H1 (cell line): ENCODE measurements at regions not wholly inside any gene's neighbourhood (a gene's known extent, or its start where the extent isn't known, plus 50 kb on each side); places are given as distances from the start of the nearest gene placed in this dataset.

ENCODE experiments used
- CTCF ChIA-PET: fragments of 300-600 bp; sonication (Branson Sonifier 250); formaldehyde crosslinking; loops from one replicate; lab custom pipeline; 2021; ENCODE audit not compliant: partially characterized antibody; lab: Charles Lee
- POLR2A ChIA-PET: fragments of 300-600 bp; sonication (Branson Sonifier 250); formaldehyde crosslinking; loops from one replicate; lab custom pipeline; 2021; ENCODE audit warnings: inconsistent platforms; ENCODE audit not compliant: partially characterized antibody; lab: Charles Lee
- DNase-seq, 2 experiments: peaks; one replicate each; pipeline versions ENCODE4 v3.0.0 to v3.0.0-alpha.2; 2010 to 2022; ENCODE audit warnings: low spot score in 2 of 2, low read depth in 1 of 2, mixed read lengths in 1 of 2
- FAIRE-seq: peaks from 2 replicates; lab custom pipeline; 2011; peaks lifted over from hg19 to GRCh38; lab: Jason Lieb, UNC
- H2AFZ ChIP-seq: 2 replicates; pipeline ENCODE4 v1.8.1; 2012; ENCODE audit warnings: low read length, inconsistent platforms
- H2AK5ac ChIP-seq: 2 replicates; pipeline ENCODE4 v1.6.1; 2013; ENCODE audit warnings: low read depth, low read length
- H2BK120ac ChIP-seq: replicated peaks from 2 replicates; pipeline ENCODE3; 2013; ENCODE audit warnings: low read depth, low read length, inconsistent platforms
- H2BK12ac ChIP-seq: 2 replicates; pipeline ENCODE4 v1.6.1; 2013; ENCODE audit warnings: low read depth, low read length
- H2BK15ac ChIP-seq: 2 replicates; pipeline ENCODE4 v1.6.1; 2013; ENCODE audit warnings: low read length
- H2BK20ac ChIP-seq: 2 replicates; pipeline ENCODE4 v1.6.1; 2013; ENCODE audit warnings: low read length
- H2BK5ac ChIP-seq: 2 replicates; pipeline ENCODE4 v1.6.1; 2013; ENCODE audit warnings: low read depth, low read length
- H3K14ac ChIP-seq: 2 replicates; pipeline ENCODE4 v1.6.1; 2013; ENCODE audit warnings: inconsistent platforms; ENCODE audit not compliant: insufficient read length
- H3K18ac ChIP-seq: 2 replicates; pipeline ENCODE4 v1.6.1; 2013; ENCODE audit warnings: low read length; ENCODE audit errors: extremely low read depth
- H3K23ac ChIP-seq: 2 replicates; pipeline ENCODE4 v1.6.1; 2013; ENCODE audit warnings: inconsistent platforms; ENCODE audit not compliant: insufficient read length
- H3K23me2 ChIP-seq: 2 replicates; pipeline ENCODE4 v1.6.1; 2013; ENCODE audit warnings: low read depth, low read length
- H3K27ac ChIP-seq: 2 replicates; pipeline ENCODE4 v1.6.1; 2011; ENCODE audit warnings: low read depth, low read length, inconsistent platforms
- H3K27me3 ChIP-seq, 4 experiments: replicated peaks in 1 of 4; 1 replicate in 1 of 4; 2 replicates in 3 of 4; pipeline versions ENCODE4 v1.6.1 to v1.8.1; 2011 to 2013; ENCODE audit warnings: low read length in 3 of 4, mild to moderate bottlenecking in 3 of 4, inconsistent platforms in 2 of 4, mixed read lengths in 2 of 4, moderate library complexity in 1 of 4; ENCODE audit not compliant: control insufficient read depth in 3 of 4, insufficient read depth in 3 of 4; ENCODE audit errors: extremely low read depth in 1 of 4
- H3K36me3 ChIP-seq, 4 experiments: 2 replicates each; pipeline versions ENCODE4 v1.6.1 to v1.8.1; 2011 to 2013; ENCODE audit warnings: mild to moderate bottlenecking in 4 of 4, low read length in 3 of 4, moderate library complexity in 2 of 4, control low read depth in 1 of 4, inconsistent platforms in 1 of 4; ENCODE audit not compliant: insufficient read depth in 4 of 4, control insufficient read depth in 2 of 4
- H3K4ac ChIP-seq: replicated peaks from 2 replicates; pipeline ENCODE3; 2013; ENCODE audit warnings: low read length, low read depth, mixed read lengths, inconsistent platforms; ENCODE audit not compliant: insufficient read length
- H3K4me1 ChIP-seq, 4 experiments: replicated peaks in 1 of 4; 1 replicate in 1 of 4; 2 replicates in 3 of 4; pipeline versions ENCODE4 v1.6.1 to v1.8.1; 2011 to 2013; ENCODE audit warnings: low read length in 3 of 4, inconsistent platforms in 2 of 4, mixed read lengths in 1 of 4; ENCODE audit not compliant: insufficient read depth in 4 of 4, control insufficient read depth in 3 of 4
- H3K4me2 ChIP-seq, 2 experiments: 2 replicates each; pipeline versions ENCODE4 v1.6.1 to v1.8.1; 2011 to 2013; ENCODE audit warnings: low read depth in 2 of 2, low read length in 2 of 2, control low read depth in 1 of 2, inconsistent platforms in 1 of 2, mild to moderate bottlenecking in 1 of 2; ENCODE audit not compliant: insufficient read depth in 1 of 2
- H3K4me3 ChIP-seq, 4 experiments: fragments of 200-600, 300-600 bp in 1 of 4; sonication (generic), shearing (Covaris generic), sonication (Bioruptor Twin) in 1 of 4; 2 replicates each; pipeline versions ENCODE4 v1.5.1 to v1.8.1; 2011 to 2016; ENCODE audit warnings: low read length in 4 of 4, low read depth in 3 of 4, control low read depth in 2 of 4, inconsistent platforms in 2 of 4, mild to moderate bottlenecking in 2 of 4, mixed read lengths in 1 of 4, moderate library complexity in 1 of 4; ENCODE audit not compliant: insufficient read depth in 2 of 4; ENCODE audit errors: extremely low read depth in 1 of 4
- H3K56ac ChIP-seq: replicated peaks from 2 replicates; pipeline ENCODE3; 2013; ENCODE audit warnings: low read depth, mild to moderate bottlenecking, mixed read lengths, low read length, inconsistent platforms; ENCODE audit not compliant: insufficient read length
- H3K79me1 ChIP-seq: 2 replicates; pipeline ENCODE4 v1.6.1; 2013; ENCODE audit warnings: low read depth, low read length, control low read depth
- H3K79me2 ChIP-seq, 2 experiments: 2 replicates each; pipeline versions ENCODE4 v1.6.1 to v1.8.1; 2012 to 2013; ENCODE audit warnings: low read length in 2 of 2, mild to moderate bottlenecking in 2 of 2, inconsistent platforms in 1 of 2; ENCODE audit not compliant: insufficient read depth in 2 of 2, control insufficient read depth in 1 of 2
- H3K9ac ChIP-seq, 4 experiments: replicated peaks in 1 of 4; 1 replicate in 1 of 4; 2 replicates in 3 of 4; pipeline versions ENCODE4 v1.6.1 to v1.8.1; 2011 to 2013; ENCODE audit warnings: low read depth in 3 of 4, low read length in 3 of 4, control low read depth in 2 of 4, mild to moderate bottlenecking in 2 of 4, moderate library complexity in 2 of 4, inconsistent platforms in 1 of 4; ENCODE audit errors: extremely low read depth in 1 of 4
- H3K9me3 ChIP-seq, 2 experiments: 2 replicates each; pipeline versions ENCODE4 v1.6.1 to v1.8.1; 2012 to 2013; ENCODE audit warnings: mild to moderate bottlenecking in 2 of 2, moderate library complexity in 2 of 2, control low read depth in 1 of 2, inconsistent platforms in 1 of 2, low read depth in 1 of 2, low read length in 1 of 2, mixed read lengths in 1 of 2; ENCODE audit not compliant: insufficient read depth in 2 of 2
- H4K20me1 ChIP-seq, 2 experiments: replicated peaks in 1 of 2; 2 replicates each; pipeline versions ENCODE3 to v1.8.1; 2011 to 2013; ENCODE audit warnings: inconsistent platforms in 2 of 2, low read length in 2 of 2, mild to moderate bottlenecking in 1 of 2; ENCODE audit not compliant: insufficient read depth in 2 of 2, control insufficient read depth in 1 of 2
- H4K5ac ChIP-seq: 2 replicates; pipeline ENCODE4 v1.6.1; 2013; ENCODE audit warnings: low read length, low read depth, mixed read lengths, inconsistent platforms; ENCODE audit not compliant: insufficient read length
- H4K8ac ChIP-seq: 2 replicates; pipeline ENCODE4 v1.8.0; 2013; ENCODE audit warnings: mild to moderate bottlenecking, moderate library complexity, low read length, inconsistent platforms; ENCODE audit not compliant: insufficient read depth; ENCODE audit errors: extremely low read depth
- H4K91ac ChIP-seq: replicated peaks from 2 replicates; pipeline ENCODE3; 2013; ENCODE audit warnings: low read length, mixed read lengths, inconsistent platforms; ENCODE audit not compliant: insufficient read length
- CBX5 ChIP-seq: fragments of 300-800, 300-1000 bp; sonication (generic); IDR thresholded peaks from 2 replicates; pipeline ENCODE4 v1.7.1; 2016; ENCODE audit warnings: antibody characterized with exemption, low read length, low read depth
- CHD1 ChIP-seq: IDR thresholded peaks from 2 replicates; pipeline ENCODE4 v1.6.1; 2012; ENCODE audit warnings: low read depth, low read length, improper control_type of control experiment
- CREB1 ChIP-seq: IDR thresholded peaks from 2 replicates; pipeline ENCODE4 v1.6.1; 2012; ENCODE audit warnings: inconsistent platforms
- FOSL1 ChIP-seq: IDR thresholded peaks from 2 replicates; pipeline ENCODE4 v1.6.1; 2011; ENCODE audit warnings: mild to moderate bottlenecking, low read depth, low read length, moderate library complexity; ENCODE audit not compliant: insufficient read depth
- KDM5A ChIP-seq: fragments of 200-600 bp; IDR thresholded peaks from 2 replicates; pipeline ENCODE4 v1.7.1; 2012; ENCODE audit warnings: mild to moderate bottlenecking, low read length, inconsistent platforms, mixed read lengths
- RNF2 ChIP-seq: fragments of 200-900, 300-1000 bp; sonication (generic); IDR thresholded peaks from 2 replicates; pipeline ENCODE4 v1.7.1; 2016; ENCODE audit warnings: borderline replicate concordance, low read depth, mild to moderate bottlenecking, antibody characterized with exemption, low read length; ENCODE audit not compliant: poor library complexity, severe bottlenecking; ENCODE audit errors: missing control alignments
- SIRT6 ChIP-seq: IDR thresholded peaks from one replicate; pipeline ENCODE4 v1.7.1; 2012; ENCODE audit warnings: low read length, inconsistent platforms
- SRF ChIP-seq: IDR thresholded peaks from 2 replicates; pipeline ENCODE4 v1.6.1; 2011; ENCODE audit warnings: mild to moderate bottlenecking, low read depth, low read length, moderate library complexity
- SUZ12 ChIP-seq: fragments of 200-600 bp; sonication (generic); IDR thresholded peaks from 2 replicates; pipeline ENCODE4 v1.6.1; 2012; ENCODE audit warnings: mild to moderate bottlenecking, inconsistent platforms, low read length, moderate library complexity, mixed read lengths
- TAF1 ChIP-seq: IDR thresholded peaks from 2 replicates; pipeline ENCODE4 v1.6.1; 2011; ENCODE audit warnings: mild to moderate bottlenecking, low read depth, low read length
- WGBS, 2 experiments: shearing (Covaris generic) in 1 of 2; methylation state at CpG; one replicate each; pipeline versions ENCODE4 v1.1.6 to v1.1.7; 2013 to 2015; ENCODE audit warnings: low lambda C conversion rate in 2 of 2, mixed read lengths in 2 of 2, inconsistent platforms in 1 of 2, low coverage in 1 of 2, missing lambda C conversion rate in 1 of 2; ENCODE audit not compliant: insufficient replicate concordance in 2 of 2, insufficient coverage in 1 of 2, insufficient read length in 1 of 2; ENCODE audit errors: extremely low coverage in 1 of 2, missing lambda C conversion rate in 1 of 2; 5-methylcytosine and 5-hydroxymethylcytosine counted together
- TF ChIP-seq, protein P1 (sequence below), 3 experiments: IDR thresholded peaks; 1 replicate in 2 of 3; 2 replicates in 1 of 3; pipeline versions ENCODE4 v1.5.1 to v1.6.1; 2011; ENCODE audit warnings: low read length in 3 of 3, mild to moderate bottlenecking in 3 of 3, inconsistent platforms in 2 of 3, low read depth in 1 of 3, moderate library complexity in 1 of 3; ENCODE audit not compliant: insufficient read depth in 1 of 3; ENCODE audit errors: control extremely low read depth in 1 of 3

GRCh38 chr5:20331826-20332225 lies 343.8 kb upstream of the CDH18 start:
- Histone ChIP-seq H4K20me1 (no peaks in the 10 kb centered on the region), H3K9me3 (peaks cover 0 to 5% of the 10 kb centered on the region in 2 experiments; a peak in 1 of 4 replicates), H2BK120ac (no peak overlapping the region), H3K9ac (no peak overlapping the region), H3K23ac (no peak overlapping the region), H4K8ac (no peak overlapping the region), H2AFZ (no peak overlapping the region), H3K79me2 (no peaks in the 10 kb centered on the region), H2BK20ac (no peak overlapping the region), H3K14ac (no peak overlapping the region), H3K27ac (no peak overlapping the region), H2BK12ac (no peak overlapping the region), H4K5ac (no peak overlapping the region), H2BK15ac (no peak overlapping the region), H3K4me2 (no peak overlapping the region), H3K79me1 (no peaks in the 10 kb centered on the region), H3K56ac (no peak overlapping the region), H4K91ac (no peak overlapping the region), H3K23me2 (no peaks in the 10 kb centered on the region), H3K27me3 (no peaks in the 10 kb centered on the region), H3K18ac (no peak overlapping the region), H3K4ac (no peak overlapping the region), H3K4me1 (peaks cover 0 to 3% (median 0%) of the 10 kb centered on the region in 4 experiments; a peak in 1 of 7 replicates), H3K36me3 (no peaks in the 10 kb centered on the region), H2AK5ac (no peak overlapping the region), H2BK5ac (no peak overlapping the region), H3K4me3 (no peak overlapping the region)
- FAIRE-seq (no peak), DNase-seq (no peak)
- WGBS, 2 experiments, result 79% methylated on average over 1 of the region's 1 CpG; no CpG with 5 or more reads in 1 of the 2 experiments
- no peak for TF ChIP-seq SUZ12
- no peak for TF ChIP-seq CBX5
- TF ChIP-seq KDM5A, result no peak
- no peak for TF ChIP-seq TAF1
- no peak for TF ChIP-seq RNF2
- TF ChIP-seq CHD1, result no peak
- TF ChIP-seq, protein P1, sequence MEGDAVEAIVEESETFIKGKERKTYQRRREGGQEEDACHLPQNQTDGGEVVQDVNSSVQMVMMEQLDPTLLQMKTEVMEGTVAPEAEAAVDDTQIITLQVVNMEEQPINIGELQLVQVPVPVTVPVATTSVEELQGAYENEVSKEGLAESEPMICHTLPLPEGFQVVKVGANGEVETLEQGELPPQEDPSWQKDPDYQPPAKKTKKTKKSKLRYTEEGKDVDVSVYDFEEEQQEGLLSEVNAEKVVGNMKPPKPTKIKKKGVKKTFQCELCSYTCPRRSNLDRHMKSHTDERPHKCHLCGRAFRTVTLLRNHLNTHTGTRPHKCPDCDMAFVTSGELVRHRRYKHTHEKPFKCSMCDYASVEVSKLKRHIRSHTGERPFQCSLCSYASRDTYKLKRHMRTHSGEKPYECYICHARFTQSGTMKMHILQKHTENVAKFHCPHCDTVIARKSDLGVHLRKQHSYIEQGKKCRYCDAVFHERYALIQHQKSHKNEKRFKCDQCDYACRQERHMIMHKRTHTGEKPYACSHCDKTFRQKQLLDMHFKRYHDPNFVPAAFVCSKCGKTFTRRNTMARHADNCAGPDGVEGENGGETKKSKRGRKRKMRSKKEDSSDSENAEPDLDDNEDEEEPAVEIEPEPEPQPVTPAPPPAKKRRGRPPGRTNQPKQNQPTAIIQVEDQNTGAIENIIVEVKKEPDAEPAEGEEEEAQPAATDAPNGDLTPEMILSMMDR (IDR thresholded peaks at IDR 0.05; ENCODE audit: control extremely low read depth in 1 of 3, insufficient read depth in 1 of 3, low read depth in 1 of 3, low read length in 3 of 3), result no peak
- no peak for TF ChIP-seq CREB1
- no peak for TF ChIP-seq FOSL1
- TF ChIP-seq SIRT6, result no peak
- TF ChIP-seq SRF, result no peak
- ChIA-PET CTCF (interaction anchor here (0.7 kb wide), 1 partner anchor 1309 kb away, joined by 3 read pairs; no protein-coding TSS in a partner anchor), POLR2A (no interaction called here)
